Fibroblast of villous mesenchyme (primary cell): ENCODE measurements at regions not wholly inside any gene's neighbourhood (a gene's known extent, or its start where the extent isn't known, plus 50 kb on each side); places are given as distances from the start of the nearest gene placed in this dataset.
"Not testable (repeated sequence)": the region's sequence is repeated elsewhere in the genome, so short reads cannot be mapped to it uniquely, and the experiment has no call there.

Experiments
- DNase-seq: peaks from one replicate; pipeline ENCODE4 v3.0.0-alpha.2; 2010; ENCODE audit warnings: low read depth
- H3K4me3 ChIP-seq: 2 replicates; pipeline ENCODE4 v1.5.1; 2011; ENCODE audit warnings: low read depth, mild to moderate bottlenecking, low read length
- TF ChIP-seq, protein P1 (sequence below): IDR thresholded peaks from 2 replicates; pipeline ENCODE4 v1.5.1; 2012; ENCODE audit warnings: low read depth, mild to moderate bottlenecking, low read length; ENCODE audit not compliant: insufficient read depth

DNA sequence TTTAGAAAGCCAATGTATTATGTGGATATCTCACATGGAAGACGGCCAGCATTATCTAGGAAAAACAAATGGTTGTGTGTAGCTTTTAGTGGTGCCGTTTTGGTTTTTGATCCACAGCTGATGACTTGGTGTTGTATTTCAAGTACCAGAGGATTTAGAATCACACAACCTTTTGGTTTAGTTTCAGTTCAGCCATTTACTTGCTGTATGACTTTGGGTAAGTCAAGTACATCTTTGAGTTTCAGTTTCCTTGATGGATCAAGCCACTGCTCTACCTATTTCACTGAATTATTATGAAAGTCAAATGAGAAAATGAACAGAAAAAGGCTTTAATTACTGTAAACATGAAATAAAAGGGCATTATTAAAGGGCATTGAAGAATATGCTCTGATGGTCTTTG is 205.6 kb downstream of the ZIC3 start:
- H3K4me3 ChIP-seq, result no peak overlapping the region
- TF ChIP-seq, protein P1, sequence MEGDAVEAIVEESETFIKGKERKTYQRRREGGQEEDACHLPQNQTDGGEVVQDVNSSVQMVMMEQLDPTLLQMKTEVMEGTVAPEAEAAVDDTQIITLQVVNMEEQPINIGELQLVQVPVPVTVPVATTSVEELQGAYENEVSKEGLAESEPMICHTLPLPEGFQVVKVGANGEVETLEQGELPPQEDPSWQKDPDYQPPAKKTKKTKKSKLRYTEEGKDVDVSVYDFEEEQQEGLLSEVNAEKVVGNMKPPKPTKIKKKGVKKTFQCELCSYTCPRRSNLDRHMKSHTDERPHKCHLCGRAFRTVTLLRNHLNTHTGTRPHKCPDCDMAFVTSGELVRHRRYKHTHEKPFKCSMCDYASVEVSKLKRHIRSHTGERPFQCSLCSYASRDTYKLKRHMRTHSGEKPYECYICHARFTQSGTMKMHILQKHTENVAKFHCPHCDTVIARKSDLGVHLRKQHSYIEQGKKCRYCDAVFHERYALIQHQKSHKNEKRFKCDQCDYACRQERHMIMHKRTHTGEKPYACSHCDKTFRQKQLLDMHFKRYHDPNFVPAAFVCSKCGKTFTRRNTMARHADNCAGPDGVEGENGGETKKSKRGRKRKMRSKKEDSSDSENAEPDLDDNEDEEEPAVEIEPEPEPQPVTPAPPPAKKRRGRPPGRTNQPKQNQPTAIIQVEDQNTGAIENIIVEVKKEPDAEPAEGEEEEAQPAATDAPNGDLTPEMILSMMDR, result no peak
- no peak for DNase-seq

DNA sequence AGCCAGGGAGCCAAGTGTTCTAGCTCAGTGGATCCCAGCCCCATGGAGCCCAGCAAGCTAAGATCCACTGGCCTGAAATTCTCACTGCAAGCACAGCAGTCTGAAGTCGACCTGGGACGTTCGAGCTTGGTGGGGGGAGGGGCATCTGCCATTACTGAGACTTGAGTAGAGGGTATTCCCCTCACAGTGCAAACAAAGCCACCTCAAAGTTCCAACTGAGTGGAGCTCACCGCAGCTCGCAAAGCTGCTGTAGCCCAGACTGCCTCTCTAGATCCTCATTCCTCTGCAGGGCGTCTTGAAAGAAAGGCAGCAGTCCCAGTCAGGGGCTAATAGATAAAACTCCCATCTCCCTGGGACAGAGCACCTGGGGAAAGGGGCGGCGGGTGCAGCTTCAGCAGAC is 226.3 kb downstream of the ZIC3 start:
- TF ChIP-seq, protein P1, result no peak
- no peak overlapping the region for H3K4me3 ChIP-seq
- DNase-seq, result no peak

DNA sequence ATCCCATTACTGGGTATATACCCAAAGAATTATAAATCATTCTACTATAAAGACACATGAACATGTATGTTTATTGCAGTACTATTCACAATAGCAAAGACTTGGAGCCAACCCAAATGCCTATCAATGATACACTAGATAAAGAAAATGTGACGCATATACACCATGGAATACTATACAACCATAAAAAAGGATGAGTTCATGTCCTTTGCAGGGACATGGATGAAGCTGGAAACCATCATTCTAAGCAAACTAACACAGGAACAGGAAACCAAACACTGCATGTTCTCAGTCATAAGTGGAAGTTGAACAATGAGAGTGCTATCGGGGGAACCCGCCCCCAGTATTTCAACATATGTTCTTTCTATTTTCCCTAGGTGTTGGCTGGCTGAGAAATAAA is 232.0 kb downstream of the ZIC3 start:
- not testable (repeated sequence) for DNase-seq, H3K4me3 ChIP-seq

DNA sequence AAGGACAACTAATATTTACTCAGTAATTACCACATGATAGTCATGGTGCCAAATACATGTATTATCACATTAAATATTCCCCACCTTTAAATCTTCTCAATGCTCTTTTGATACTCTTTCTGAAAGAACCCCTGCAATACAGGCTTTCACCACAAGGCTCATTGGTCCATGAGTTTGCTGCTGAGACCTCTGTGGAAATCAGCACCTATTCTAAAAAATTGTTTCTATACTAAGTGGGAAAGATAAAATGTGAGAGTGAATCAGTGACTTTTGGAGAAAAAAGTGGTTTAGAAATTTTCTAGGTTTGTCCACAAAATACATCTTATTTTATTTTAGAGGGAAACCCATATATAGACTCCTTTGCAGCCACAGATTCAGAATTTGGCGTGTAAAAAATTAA is 257.3 kb downstream of the ZIC3 start:
- TF ChIP-seq, protein P1, result no peak
- no peak for DNase-seq
- no peak overlapping the region for H3K4me3 ChIP-seq

DNA sequence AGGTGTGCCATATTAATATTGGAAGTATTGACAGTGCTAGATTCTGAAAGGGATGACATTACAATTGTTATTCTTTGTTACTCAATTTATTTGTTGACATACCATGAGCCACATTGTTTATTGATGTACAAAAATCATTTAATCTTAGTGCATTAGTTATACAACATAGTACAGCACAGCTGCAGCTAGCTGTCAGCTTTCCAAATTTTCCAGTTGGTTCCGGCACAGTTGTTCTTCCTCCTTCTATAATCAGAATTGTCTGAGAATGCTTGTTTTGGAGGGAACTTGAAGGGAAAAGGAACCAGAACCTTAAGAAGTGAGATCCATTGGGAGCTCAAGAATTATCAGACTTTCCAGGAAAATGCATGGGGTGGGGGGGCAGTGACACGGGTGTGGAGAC is 281.4 kb downstream of the ZIC3 start:
- TF ChIP-seq, protein P1, result no peak

DNA sequence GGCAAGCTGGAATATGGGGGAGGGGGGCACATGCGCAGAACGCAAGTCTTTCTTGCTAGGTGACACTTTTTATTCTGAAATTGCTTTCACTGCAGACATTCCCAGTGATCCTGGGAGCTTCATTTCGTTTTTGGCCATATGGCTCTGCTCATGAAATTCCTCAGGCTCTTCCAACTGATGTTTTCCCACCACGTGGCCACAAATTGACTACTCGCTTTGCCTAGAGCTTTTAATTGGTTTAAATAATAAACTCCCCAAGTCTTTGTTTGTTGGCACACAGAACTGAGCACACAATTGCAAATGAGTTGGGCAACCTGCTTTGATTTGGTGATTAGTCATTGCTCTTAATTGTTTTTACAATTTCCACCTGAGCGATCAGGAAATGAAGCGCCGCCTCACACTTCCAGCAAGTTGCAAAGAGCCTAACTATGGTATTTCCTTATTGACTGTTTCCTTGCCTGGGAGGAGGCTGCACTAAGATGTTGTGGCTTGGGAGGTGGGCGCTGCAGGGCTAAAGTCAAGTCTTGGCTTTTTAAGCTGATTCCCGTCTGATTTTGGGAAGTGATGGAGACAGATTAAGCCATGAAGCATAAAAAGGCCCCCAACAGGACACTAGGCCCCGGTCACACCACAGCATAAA is 282.5 kb downstream of the ZIC3 start:
- no peak overlapping the region for H3K4me3 ChIP-seq
- TF ChIP-seq, protein P1, result no peak
- DNase-seq, result no peak

More for the DNA sequence above, 281.4 kb downstream of the ZIC3 start:
- DNase-seq, result no peak
- no peak overlapping the region for H3K4me3 ChIP-seq

DNA sequence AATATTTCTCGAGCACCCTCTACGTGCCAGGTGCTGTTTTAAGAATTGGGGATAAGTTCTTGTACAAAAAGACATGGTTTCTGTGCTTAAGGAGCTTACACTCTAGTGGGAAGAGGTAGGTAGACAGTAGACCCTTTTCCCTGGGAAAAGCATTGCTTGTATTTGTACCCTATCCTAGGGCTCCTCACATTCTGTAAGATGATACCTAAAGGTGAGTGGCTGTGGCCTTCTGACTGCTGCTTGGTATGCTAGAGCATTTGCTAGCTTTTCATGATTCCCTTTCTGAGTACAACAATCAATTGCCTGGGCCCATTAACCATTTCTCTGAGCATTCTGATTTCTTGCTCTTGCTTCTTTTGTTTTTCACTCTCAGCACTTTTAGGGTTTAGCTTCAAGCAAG is 286.6 kb downstream of the ZIC3 start:
- TF ChIP-seq, protein P1, result no peak
- no peak overlapping the region for H3K4me3 ChIP-seq
- DNase-seq, result no peak

DNA sequence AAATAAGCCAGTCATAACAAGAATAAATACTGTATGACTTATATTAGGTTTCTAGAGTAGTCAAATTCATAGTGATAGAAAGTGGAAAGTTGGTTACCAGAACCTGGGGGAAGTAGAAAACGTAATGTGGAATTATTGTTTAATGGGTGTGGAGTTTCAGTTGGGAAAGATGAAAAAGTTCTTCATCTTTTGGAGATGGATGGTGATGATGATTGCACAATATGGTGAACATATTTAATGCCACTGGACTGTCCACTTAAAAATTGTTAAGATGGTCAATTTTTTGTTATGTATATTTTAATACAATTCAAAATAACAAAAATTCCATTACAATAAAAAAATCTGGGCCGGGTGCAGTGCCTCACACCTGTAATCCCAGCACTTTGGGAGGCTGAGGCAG is 289.6 kb downstream of the ZIC3 start:
- DNase-seq, result no peak
- H3K4me3 ChIP-seq, result no peak overlapping the region
- TF ChIP-seq, protein P1, result no peak
